ENCODE measurements at regions not wholly inside any gene's neighbourhood (a gene's known extent, or its start where the extent isn't known, plus 50 kb on each side); places are given as distances from the start of the nearest gene placed in this dataset.
A peak's percentile ranks its signal among the peaks of the same experiment; 100 is the strongest.

DNA sequence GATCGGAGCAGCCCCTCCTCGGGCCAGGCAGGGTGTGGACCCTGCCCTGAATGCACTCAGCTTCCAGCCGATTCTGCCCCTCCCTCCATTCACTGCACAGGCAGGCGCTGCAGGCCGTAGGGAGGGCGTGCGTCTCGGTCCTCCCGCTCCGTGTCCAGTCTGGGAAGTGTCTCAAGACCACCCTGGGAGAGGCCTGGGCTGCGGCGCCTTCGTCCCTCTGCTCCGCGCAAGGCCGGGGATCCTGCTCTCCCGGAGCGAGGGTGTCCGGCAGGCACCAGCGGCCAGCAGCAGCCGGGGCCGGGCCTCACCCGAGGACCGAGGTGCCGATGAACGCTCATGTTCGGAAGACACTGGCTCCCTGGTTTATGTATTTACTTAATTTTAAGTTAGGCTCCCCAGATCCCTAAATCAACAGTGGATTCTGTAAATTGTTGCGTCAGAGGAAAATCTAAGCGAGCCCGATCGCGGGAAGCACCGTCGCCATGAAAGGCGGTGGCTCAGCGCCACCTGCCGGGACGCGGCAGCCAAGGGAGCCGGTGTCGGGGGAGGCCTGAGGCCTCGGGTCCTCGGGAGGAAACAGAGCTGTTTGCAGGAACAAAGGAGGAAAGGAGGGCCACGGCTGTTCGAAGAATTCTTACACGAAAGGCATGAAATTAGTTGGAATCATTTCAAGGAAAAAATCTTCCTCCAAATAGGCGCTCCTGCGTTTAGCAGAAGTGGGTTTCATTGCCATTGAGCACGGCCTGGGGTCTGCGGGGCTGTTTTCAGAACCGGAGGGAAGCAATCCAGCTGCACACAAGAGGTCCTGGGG lies 195.3 kb downstream of the BRD1 start:
- TF ChIP-seq, protein P1, sequence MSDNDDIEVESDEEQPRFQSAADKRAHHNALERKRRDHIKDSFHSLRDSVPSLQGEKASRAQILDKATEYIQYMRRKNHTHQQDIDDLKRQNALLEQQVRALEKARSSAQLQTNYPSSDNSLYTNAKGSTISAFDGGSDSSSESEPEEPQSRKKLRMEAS (IDR thresholded peaks at IDR 0.05; ENCODE audit: low read depth, low read length): no peak
- no peak for TF ChIP-seq MYC (IDR thresholded peaks at IDR 0.05; ENCODE audit: low read depth, low read length)
- TF ChIP-seq POLR2A (IDR thresholded peaks at IDR 0.05; ENCODE audit: extremely low read depth, insufficient read length): no peak
- TF ChIP-seq, protein P2, sequence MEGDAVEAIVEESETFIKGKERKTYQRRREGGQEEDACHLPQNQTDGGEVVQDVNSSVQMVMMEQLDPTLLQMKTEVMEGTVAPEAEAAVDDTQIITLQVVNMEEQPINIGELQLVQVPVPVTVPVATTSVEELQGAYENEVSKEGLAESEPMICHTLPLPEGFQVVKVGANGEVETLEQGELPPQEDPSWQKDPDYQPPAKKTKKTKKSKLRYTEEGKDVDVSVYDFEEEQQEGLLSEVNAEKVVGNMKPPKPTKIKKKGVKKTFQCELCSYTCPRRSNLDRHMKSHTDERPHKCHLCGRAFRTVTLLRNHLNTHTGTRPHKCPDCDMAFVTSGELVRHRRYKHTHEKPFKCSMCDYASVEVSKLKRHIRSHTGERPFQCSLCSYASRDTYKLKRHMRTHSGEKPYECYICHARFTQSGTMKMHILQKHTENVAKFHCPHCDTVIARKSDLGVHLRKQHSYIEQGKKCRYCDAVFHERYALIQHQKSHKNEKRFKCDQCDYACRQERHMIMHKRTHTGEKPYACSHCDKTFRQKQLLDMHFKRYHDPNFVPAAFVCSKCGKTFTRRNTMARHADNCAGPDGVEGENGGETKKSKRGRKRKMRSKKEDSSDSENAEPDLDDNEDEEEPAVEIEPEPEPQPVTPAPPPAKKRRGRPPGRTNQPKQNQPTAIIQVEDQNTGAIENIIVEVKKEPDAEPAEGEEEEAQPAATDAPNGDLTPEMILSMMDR (IDR thresholded peaks at IDR 0.05; ENCODE audit: low read depth, low read length): peak; percentile 91
- peak; percentile 76 for DNase-seq (ENCODE audit: low read depth)
- H3K4me3 ChIP-seq (ENCODE audit: low read depth, low read length): no peak overlapping the region

DNA sequence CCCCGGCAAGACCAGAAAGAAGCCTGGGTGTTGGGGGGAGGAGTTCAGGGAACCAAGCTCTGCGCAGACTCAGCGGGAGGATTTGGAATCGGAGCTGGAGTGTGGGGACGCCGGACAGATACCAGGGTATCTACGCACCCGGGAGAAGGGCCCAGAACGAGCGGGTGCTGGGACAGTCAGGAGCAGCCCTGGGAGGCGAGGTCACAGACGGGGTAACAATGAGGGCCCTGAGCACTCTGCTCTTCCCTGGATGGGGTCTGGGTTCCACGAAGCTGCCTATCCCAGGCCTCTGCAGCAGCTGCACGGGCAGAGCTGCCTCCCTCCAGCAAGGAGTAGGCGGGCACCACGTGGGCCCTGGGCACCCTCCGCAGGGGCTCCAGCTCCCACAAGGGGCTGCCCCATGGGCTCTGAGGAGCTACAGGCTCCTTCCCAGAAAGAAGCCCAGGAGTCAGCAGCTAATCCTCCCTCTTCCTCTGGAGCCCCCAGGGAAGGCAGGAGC lies 197.2 kb downstream of the BRD1 start:
- H3K4me3 ChIP-seq (ENCODE audit: low read depth, low read length): no peak overlapping the region
- DNase-seq (ENCODE audit: low read depth): no peak
- TF ChIP-seq, protein P2 (IDR thresholded peaks at IDR 0.05; ENCODE audit: low read depth, low read length): no peak
- TF ChIP-seq, protein P1 (IDR thresholded peaks at IDR 0.05; ENCODE audit: low read depth, low read length): no peak
- no peak for TF ChIP-seq MYC (IDR thresholded peaks at IDR 0.05; ENCODE audit: low read depth, low read length)
- no peak for TF ChIP-seq POLR2A (IDR thresholded peaks at IDR 0.05; ENCODE audit: extremely low read depth, insufficient read length)

DNA sequence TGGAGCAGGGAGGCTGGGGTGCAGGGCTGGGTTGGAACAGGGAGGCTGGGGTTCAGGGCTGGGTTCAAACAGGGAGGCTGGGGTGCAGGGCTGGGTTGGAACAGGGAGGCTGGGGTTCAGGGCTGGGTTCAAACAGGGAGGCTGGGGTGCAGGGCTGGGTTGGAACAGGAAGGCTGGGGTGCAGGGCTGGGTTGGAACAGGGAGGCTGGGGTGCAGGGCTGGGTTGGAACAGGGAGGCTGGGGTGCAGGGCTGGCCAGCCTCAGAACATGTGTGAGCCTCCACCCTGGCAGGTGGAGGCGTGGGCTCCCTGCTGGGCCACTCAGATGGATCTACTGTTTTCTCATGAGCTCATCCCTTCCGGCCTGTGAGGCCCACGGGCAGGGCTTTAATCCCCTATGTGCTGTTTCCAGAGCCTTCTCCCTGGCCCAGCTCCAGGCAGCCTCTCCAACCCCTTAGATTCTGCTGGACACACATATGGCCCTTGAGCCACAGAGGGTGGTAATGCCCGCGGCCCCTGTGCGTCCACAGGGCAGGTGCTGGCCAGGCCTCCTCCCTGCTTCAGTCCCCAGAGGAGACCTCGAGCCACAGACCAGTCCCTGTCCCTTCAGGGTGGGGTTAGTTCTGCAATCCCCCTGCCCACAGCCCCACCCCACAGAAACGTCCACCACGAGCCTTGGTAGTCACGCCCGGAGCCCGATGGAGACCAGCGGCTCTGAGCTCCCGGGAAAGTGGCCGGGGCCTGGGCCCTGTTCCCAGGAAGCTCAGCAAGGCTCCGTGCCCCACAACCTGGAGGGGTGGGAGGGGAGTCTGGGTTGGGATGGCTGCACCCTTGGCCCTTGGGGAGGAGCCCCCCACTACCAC lies 197.9 kb downstream of the BRD1 start:
- H3K4me3 ChIP-seq (ENCODE audit: low read depth, low read length): no peak overlapping the region
- DNase-seq (ENCODE audit: low read depth): no peak
- TF ChIP-seq MYC (IDR thresholded peaks at IDR 0.05; ENCODE audit: low read depth, low read length) (no peak), POLR2A (IDR thresholded peaks at IDR 0.05; ENCODE audit: extremely low read depth, insufficient read length) (no peak)
- TF ChIP-seq, protein P1 (IDR thresholded peaks at IDR 0.05; ENCODE audit: low read depth, low read length): no peak
- TF ChIP-seq, protein P2 (IDR thresholded peaks at IDR 0.05; ENCODE audit: low read depth, low read length): no peak

DNA sequence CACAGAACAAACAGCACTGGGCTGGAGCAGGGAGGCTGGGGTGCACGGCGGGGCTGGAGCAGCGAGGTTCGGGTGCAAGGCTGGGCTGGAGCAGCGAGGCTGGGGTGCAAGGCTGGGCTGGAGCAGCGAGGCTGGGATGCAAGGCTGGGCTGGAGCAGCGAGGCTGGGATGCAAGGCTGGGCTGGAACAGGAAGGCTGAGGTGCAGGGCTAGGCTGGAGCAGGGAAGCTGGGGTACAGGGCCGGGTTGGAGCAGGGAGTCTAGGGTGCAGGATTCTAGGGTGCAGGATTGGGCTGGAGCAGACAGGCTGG lies 198.5 kb downstream of the BRD1 start:
- DNase-seq (ENCODE audit: low read depth): no peak
- TF ChIP-seq, protein P2 (IDR thresholded peaks at IDR 0.05; ENCODE audit: low read depth, low read length): no peak
- TF ChIP-seq POLR2A (IDR thresholded peaks at IDR 0.05; ENCODE audit: extremely low read depth, insufficient read length) (no peak), MYC (IDR thresholded peaks at IDR 0.05; ENCODE audit: low read depth, low read length) (no peak)
- TF ChIP-seq, protein P1 (IDR thresholded peaks at IDR 0.05; ENCODE audit: low read depth, low read length): no peak
- H3K4me3 ChIP-seq (ENCODE audit: low read depth, low read length): no peak overlapping the region

DNA sequence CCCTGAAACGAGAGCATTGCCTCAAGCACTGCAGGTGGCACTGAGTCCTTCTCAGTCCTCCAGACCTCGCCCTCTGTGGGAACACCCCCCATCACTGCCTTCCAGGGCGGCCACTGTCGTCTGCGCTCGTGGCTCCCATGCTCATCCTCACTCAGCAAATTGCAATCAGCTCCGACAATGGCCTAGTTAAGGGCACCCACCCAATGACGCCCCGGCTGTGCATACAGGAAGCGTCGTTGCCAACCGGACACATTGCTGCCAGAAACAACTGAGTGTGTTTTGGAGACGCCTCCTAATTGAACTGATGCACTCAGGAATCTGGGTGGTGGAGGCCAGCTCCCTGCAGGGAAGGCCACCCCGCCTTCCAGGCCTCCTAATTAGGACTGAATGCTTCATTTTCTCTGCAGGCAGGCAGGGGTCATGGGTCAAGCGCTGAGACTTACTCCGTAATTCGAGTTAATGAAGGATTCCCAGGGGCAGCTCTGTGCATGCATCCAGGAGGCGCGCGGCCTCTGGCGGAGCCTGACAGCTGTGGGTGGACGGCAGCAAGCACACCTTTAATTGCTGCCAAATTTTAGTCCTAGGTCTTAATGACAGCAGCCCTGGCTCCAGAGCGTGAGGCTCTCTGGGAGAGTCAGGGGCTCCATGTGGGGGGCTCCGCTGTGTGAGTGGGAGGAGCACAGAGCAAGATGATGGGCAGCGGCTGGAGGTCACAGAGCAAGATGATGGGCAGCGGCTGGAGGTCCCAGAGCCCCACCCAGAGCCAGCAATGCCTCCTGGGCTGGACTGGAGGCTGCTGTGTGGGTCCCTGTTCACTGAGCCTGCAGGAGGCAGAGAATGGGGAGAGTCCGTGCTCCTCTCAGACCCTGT lies 199.0 kb downstream of the BRD1 start:
- TF ChIP-seq POLR2A (IDR thresholded peaks at IDR 0.05; ENCODE audit: extremely low read depth, insufficient read length): no peak
- TF ChIP-seq, protein P2 (IDR thresholded peaks at IDR 0.05; ENCODE audit: low read depth, low read length): no peak
- TF ChIP-seq, protein P1 (IDR thresholded peaks at IDR 0.05; ENCODE audit: low read depth, low read length): no peak
- TF ChIP-seq MYC (IDR thresholded peaks at IDR 0.05; ENCODE audit: low read depth, low read length): no peak
- no peak for DNase-seq (ENCODE audit: low read depth)
- H3K4me3 ChIP-seq (ENCODE audit: low read depth, low read length): no peak overlapping the region

All from NB4 (cell line).